OCI-LY1 (cell line): ENCODE measurements at regions not wholly inside any gene's neighbourhood (a gene's known extent, or its start where the extent isn't known, plus 50 kb on each side); places are given as distances from the start of the nearest gene placed in this dataset.

ENCODE experiments used
- H2AFZ ChIP-seq: fragments of 200-600 bp; sonication (generic), shearing (Covaris generic); 2 replicates; pipeline ENCODE4 v1.6.0; 2014; ENCODE audit warnings: antibody characterized with exemption, mild to moderate bottlenecking, low read length
- H3F3A ChIP-seq: fragments of 200-600 bp; sonication (generic), shearing (Covaris generic); 2 replicates; pipeline ENCODE4 v1.6.0; 2014; ENCODE audit warnings: mild to moderate bottlenecking, antibody characterized with exemption, low read length, moderate library complexity; ENCODE audit not compliant: insufficient read depth
- H3K27ac ChIP-seq: fragments of 200-600 bp; sonication (generic); 2 replicates; pipeline ENCODE4 v1.5.1; 2014; ENCODE audit warnings: low read length, mixed run types, mild to moderate bottlenecking, low read depth; ENCODE audit not compliant: poor library complexity, severe bottlenecking
- H3K27me3 ChIP-seq: fragments of 200-600 bp; sonication (generic); 2 replicates; pipeline ENCODE4 v1.6.0; 2014; ENCODE audit warnings: antibody characterized with exemption, mild to moderate bottlenecking, low read length, moderate library complexity; ENCODE audit not compliant: insufficient read depth
- H3K36me3 ChIP-seq: fragments of 200-600 bp; sonication (generic); 2 replicates; pipeline ENCODE4 v1.6.1; 2014; ENCODE audit warnings: mild to moderate bottlenecking, antibody characterized with exemption, low read length, moderate library complexity, mixed read lengths; ENCODE audit not compliant: insufficient read depth
- H3K4me1 ChIP-seq: fragments of 200-600 bp; sonication (generic); 2 replicates; pipeline ENCODE4 v1.5.1; 2014; ENCODE audit warnings: mild to moderate bottlenecking, low read length, moderate library complexity; ENCODE audit not compliant: insufficient read depth, severe bottlenecking
- H3K4me2 ChIP-seq: fragments of 200-600 bp; sonication (generic), shearing (Covaris generic); 2 replicates; pipeline ENCODE4 v1.6.1; 2014; ENCODE audit warnings: low read length
- H3K4me3 ChIP-seq: fragments of 200-600 bp; sonication (generic); 2 replicates; pipeline ENCODE4 v1.5.1; 2014; ENCODE audit warnings: low read length, low read depth, mild to moderate bottlenecking, mixed read lengths; ENCODE audit not compliant: poor library complexity, severe bottlenecking
- H3K79me2 ChIP-seq: fragments of 200-600 bp; shearing (Covaris generic); 2 replicates; pipeline ENCODE4 v1.6.1; 2016; ENCODE audit warnings: mixed run types, low read length, mixed read lengths; ENCODE audit not compliant: insufficient read depth
- H3K9ac ChIP-seq: fragments of 200-600 bp; sonication (generic), shearing (Covaris generic); 2 replicates; pipeline ENCODE4 v1.6.1; 2014; ENCODE audit warnings: mild to moderate bottlenecking, low read length, mixed read lengths
- H3K9me2 ChIP-seq: fragments of 200-600 bp; sonication (generic), shearing (Covaris generic); 2 replicates; pipeline ENCODE4 v1.6.1; 2014; ENCODE audit warnings: low read depth, mild to moderate bottlenecking, low read length, mixed read lengths
- H3K9me3 ChIP-seq: fragments of 200-600 bp; shearing (Covaris generic); 2 replicates; pipeline ENCODE4 v1.6.1; 2014; ENCODE audit warnings: low read length, mixed read lengths
- H4K20me1 ChIP-seq: fragments of 200-600 bp; sonication (generic), shearing (Covaris generic); 2 replicates; pipeline ENCODE4 v1.6.0; 2016; ENCODE audit warnings: mild to moderate bottlenecking, low read length; ENCODE audit not compliant: insufficient read depth
- EZH2 ChIP-seq: fragments of 200-600 bp; sonication (generic), shearing (Covaris generic); IDR thresholded peaks from 2 replicates; pipeline ENCODE4 v1.8.0; 2017; ENCODE audit warnings: borderline replicate concordance, mixed run types, mild to moderate bottlenecking, antibody characterized with exemption, low read length, moderate library complexity, mixed read lengths
- TF ChIP-seq, protein P1 (sequence below): fragments of 200-600 bp; sonication (generic), shearing (Covaris generic); IDR thresholded peaks from 2 replicates; pipeline ENCODE4 v1.5.1; 2017; ENCODE audit warnings: mild to moderate bottlenecking, antibody characterized with exemption, low read length, moderate library complexity, mixed read lengths

DNA sequence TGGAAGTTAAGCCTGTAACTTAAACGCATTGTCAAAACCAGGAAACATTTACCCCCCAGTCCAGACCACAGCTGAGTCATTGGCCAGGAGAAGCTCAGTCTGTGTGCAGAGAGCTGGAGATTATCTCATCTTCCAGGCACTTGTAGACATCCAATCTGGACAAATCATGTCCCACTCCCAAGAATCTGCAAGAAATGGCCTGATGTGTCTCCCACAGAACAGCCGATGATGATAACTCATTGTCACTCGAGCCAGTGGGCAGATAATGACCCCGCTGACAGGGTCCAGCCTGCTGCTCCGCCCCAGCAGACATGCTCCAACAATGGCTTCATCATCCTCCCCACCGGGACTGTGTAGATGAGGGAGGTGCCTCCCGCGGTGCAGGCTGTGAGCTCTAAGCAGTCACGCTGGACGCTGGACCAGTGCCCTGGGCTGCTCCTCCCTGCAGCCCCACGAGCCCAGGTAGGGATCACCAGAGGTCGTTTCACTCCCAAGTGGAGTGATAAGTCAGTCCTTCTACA is 322.5 kb downstream of the C16orf95 start:
- Histone ChIP-seq H3K4me1 (no peaks in the 10 kb centered on the region), H3K79me2 (no peaks in the 10 kb centered on the region), H3K27me3 (peaks cover 3% of the 10 kb centered on the region; the same call in 1 of the 2 replicates), H3K36me3 (no peaks in the 10 kb centered on the region), H3F3A (no peaks in the 10 kb centered on the region), H3K9me3 (no peaks in the 10 kb centered on the region), H3K4me2 (no peak overlapping the region), H2AFZ (no peak overlapping the region), H3K9ac (no peak overlapping the region), H3K4me3 (no peak overlapping the region), H3K9me2 (no peaks in the 10 kb centered on the region), H4K20me1 (no peaks in the 10 kb centered on the region), H3K27ac (no peak overlapping the region)
- TF ChIP-seq, protein P1, sequence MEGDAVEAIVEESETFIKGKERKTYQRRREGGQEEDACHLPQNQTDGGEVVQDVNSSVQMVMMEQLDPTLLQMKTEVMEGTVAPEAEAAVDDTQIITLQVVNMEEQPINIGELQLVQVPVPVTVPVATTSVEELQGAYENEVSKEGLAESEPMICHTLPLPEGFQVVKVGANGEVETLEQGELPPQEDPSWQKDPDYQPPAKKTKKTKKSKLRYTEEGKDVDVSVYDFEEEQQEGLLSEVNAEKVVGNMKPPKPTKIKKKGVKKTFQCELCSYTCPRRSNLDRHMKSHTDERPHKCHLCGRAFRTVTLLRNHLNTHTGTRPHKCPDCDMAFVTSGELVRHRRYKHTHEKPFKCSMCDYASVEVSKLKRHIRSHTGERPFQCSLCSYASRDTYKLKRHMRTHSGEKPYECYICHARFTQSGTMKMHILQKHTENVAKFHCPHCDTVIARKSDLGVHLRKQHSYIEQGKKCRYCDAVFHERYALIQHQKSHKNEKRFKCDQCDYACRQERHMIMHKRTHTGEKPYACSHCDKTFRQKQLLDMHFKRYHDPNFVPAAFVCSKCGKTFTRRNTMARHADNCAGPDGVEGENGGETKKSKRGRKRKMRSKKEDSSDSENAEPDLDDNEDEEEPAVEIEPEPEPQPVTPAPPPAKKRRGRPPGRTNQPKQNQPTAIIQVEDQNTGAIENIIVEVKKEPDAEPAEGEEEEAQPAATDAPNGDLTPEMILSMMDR: no peak
- no peak for TF ChIP-seq EZH2

DNA sequence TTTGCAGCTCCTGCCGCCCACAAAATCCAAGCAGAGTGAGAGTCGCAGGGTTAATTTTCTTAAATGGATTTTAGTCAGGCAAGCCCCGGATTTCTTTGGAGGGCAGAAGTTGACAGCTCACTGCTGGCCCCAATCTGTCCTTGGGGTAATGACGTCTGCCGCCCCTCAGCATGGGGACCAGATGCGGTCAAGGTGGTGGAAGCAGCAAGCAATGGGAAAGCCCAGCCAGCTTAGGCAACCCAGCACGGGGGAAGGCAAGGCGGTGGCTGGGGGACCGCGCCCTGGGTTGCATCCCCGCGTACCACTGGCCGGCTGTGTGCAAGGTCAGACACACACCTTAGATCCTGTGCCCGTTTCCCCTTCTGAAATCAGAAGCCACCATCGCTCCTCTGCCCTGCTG is 321.7 kb downstream of the C16orf95 start:
- Histone ChIP-seq H3K9ac (no peak overlapping the region), H3K9me2 (no peaks in the 10 kb centered on the region), H3K9me3 (no peaks in the 10 kb centered on the region), H3F3A (no peaks in the 10 kb centered on the region), H2AFZ (no peak overlapping the region), H3K4me1 (no peaks in the 10 kb centered on the region), H3K36me3 (no peaks in the 10 kb centered on the region), H3K4me2 (no peak overlapping the region), H3K27ac (no peak overlapping the region), H4K20me1 (no peaks in the 10 kb centered on the region), H3K27me3 (peaks cover 3% of the 10 kb centered on the region; the same call in 1 of the 2 replicates), H3K79me2 (no peaks in the 10 kb centered on the region), H3K4me3 (no peak overlapping the region)
- no peak for TF ChIP-seq EZH2
- TF ChIP-seq, protein P1: no peak

DNA sequence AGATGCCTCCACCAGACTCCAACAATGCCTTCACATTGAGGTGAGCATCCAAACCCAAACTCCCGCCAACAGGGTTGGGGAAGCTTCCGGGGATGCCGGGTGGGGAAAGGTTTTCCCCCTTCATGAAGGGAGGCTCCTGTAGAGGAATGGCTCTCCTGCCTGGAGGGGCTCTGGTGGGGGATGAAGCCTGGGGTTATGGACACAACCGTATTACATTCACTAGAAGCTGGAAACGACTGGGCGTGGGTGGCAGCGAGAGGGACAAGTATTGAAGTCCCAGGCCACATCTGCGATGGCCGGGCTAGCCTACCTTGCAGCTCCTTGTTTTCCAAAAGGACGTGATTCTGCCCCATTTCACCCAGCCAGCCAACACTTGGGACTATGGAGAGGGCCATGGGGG is 321.1 kb downstream of the C16orf95 start:
- Histone ChIP-seq H3K4me1 (no peaks in the 10 kb centered on the region), H3K9me3 (no peaks in the 10 kb centered on the region), H3K27me3 (peaks cover 3% of the 10 kb centered on the region; the same call in 1 of the 2 replicates), H3F3A (no peaks in the 10 kb centered on the region), H3K9me2 (no peaks in the 10 kb centered on the region), H3K4me3 (no peak overlapping the region), H4K20me1 (no peaks in the 10 kb centered on the region), H3K27ac (no peak overlapping the region), H3K9ac (no peak overlapping the region), H3K36me3 (no peaks in the 10 kb centered on the region), H3K79me2 (no peaks in the 10 kb centered on the region), H3K4me2 (no peak overlapping the region), H2AFZ (no peak overlapping the region)
- TF ChIP-seq, protein P1: no peak
- TF ChIP-seq EZH2: no peak
